Effector memory CD4-positive, alpha-beta T cell (primary cell): ENCODE measurements at regions not wholly inside any gene's neighbourhood (a gene's known extent, or its start where the extent isn't known, plus 50 kb on each side); places are given as distances from the start of the nearest gene placed in this dataset.

Experiments used
- DNase-seq, 3 donors: peaks; one replicate each; pipeline ENCODE4 v3.0.0-alpha.2; 2020
- H3K27ac ChIP-seq: 2 replicates; pipeline ENCODE4 v1.7.0; 2013; ENCODE audit warnings: mild to moderate bottlenecking, low read length, moderate library complexity; ENCODE audit not compliant: insufficient read depth, poor library complexity, severe bottlenecking
- H3K27me3 ChIP-seq: replicated peaks from 2 replicates; pipeline ENCODE4 v1.7.0; 2013; ENCODE audit warnings: mild to moderate bottlenecking, low read length; ENCODE audit not compliant: insufficient read depth, control insufficient read depth, poor library complexity, severe bottlenecking
- H3K36me3 ChIP-seq: 2 replicates; pipeline ENCODE4 v1.7.0; 2013; ENCODE audit warnings: mild to moderate bottlenecking, low read length, moderate library complexity; ENCODE audit not compliant: control insufficient read depth, insufficient read depth
- H3K4me1 ChIP-seq: 2 replicates; pipeline ENCODE4 v1.7.0; 2013; ENCODE audit warnings: low read length, mild to moderate bottlenecking; ENCODE audit not compliant: control insufficient read depth, insufficient read depth, poor library complexity, severe bottlenecking
- H3K4me3 ChIP-seq: 2 replicates; pipeline ENCODE4 v1.7.0; 2013; ENCODE audit warnings: low read length, low read depth, mild to moderate bottlenecking; ENCODE audit not compliant: insufficient read depth, poor library complexity, severe bottlenecking
- H3K9me3 ChIP-seq: 2 replicates; pipeline ENCODE4 v1.7.0; 2013; ENCODE audit warnings: mild to moderate bottlenecking, low read length, moderate library complexity; ENCODE audit not compliant: control insufficient read depth

DNA sequence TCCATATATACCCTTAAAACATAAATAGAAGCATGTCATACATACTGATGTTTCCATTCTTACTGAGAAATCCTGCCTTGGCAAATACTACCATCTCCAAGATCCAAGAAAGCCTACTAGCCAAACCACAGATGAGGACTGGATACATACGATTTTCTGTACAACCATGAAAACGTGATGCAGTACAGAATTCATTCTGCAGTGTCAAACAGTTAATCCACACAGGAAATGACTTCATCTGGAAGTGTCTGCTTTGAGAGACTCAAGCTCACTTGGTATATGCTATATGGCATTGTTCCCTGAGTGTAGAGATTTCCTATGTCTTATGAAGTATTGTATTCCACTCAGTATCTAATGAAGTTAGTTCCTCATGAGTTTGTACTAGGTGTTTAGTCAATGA, 94.3 kb downstream of the CT47B1 start:
- no peak for DNase-seq
- no peaks in the 10 kb centered on the region for H3K36me3 ChIP-seq
- H3K27ac ChIP-seq, result no peak overlapping the region
- no peaks in the 10 kb centered on the region for H3K27me3 ChIP-seq
- no peaks in the 10 kb centered on the region for H3K4me1 ChIP-seq
- H3K9me3 ChIP-seq, result no peaks in the 10 kb centered on the region
- H3K4me3 ChIP-seq, result no peak overlapping the region

DNA sequence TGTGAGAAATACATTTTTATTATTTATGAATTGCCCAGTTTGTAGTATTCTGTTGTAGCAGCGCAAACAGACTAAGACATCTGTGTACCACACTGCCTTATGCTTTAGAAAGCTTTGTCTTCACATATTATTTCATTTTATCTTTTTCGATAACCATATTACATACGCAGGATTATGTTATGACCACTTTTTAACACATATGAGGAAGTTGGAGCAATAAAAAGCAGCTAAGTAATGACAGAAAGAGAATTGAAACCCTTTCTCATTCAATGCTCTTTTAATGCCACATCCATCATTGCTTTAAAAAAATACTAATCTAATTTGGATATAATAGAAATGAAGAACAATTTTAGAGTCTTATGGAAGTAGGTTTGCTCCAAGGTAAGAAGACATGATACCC, 99.7 kb downstream of the CT47B1 start:
- no peaks in the 10 kb centered on the region for H3K36me3 ChIP-seq
- no peaks in the 10 kb centered on the region for H3K27me3 ChIP-seq
- no peak for DNase-seq
- H3K9me3 ChIP-seq, result no peaks in the 10 kb centered on the region
- H3K4me3 ChIP-seq, result no peak overlapping the region
- no peak overlapping the region for H3K27ac ChIP-seq
- H3K4me1 ChIP-seq, result no peaks in the 10 kb centered on the region

DNA sequence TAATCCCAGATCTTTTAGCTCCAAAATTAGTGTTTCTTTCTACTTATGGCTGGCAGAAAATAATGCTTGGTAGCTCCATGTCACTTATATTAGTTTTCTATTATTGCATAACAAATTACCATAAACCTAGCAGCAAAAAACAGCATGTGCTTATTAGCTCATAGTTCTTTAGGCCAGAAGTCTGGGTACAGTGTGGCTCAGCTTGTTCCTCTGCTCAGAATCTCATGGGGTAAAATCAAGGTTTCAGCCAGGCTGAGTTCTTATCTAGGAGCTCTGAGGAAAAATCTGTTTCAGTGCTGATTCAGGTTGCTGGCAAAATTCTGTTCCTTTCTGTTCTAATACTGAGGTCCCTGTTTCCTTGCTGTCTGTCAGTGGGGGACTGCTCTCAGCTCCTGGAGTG, 101.1 kb downstream of the CT47B1 start:
- Histone ChIP-seq H3K9me3 (no peaks in the 10 kb centered on the region), H3K27me3 (no peaks in the 10 kb centered on the region), H3K36me3 (no peaks in the 10 kb centered on the region), H3K27ac (no peak overlapping the region), H3K4me1 (no peaks in the 10 kb centered on the region), H3K4me3 (no peak overlapping the region)
- DNase-seq, result no peak

DNA sequence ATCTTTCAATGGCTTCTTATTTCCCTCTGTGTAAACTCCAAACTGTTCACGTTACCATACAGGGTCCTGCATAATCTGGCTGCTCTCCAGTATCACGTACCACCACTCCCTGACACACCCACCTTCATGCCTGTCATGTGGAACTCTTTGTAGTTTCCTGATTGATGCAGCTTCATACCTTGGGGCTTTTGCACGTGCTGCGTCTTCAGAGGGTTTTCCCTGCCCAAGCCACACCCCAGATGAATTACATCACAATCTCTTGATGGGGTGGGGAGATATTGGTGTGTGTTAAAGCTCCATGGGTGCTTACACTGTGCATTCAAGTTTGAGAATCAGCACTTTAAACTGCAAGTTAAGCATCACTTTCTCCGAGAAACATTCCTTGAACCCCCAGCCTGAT, 101.9 kb downstream of the CT47B1 start:
- no peak overlapping the region for H3K27ac ChIP-seq
- H3K36me3 ChIP-seq, result no peaks in the 10 kb centered on the region
- H3K9me3 ChIP-seq, result no peaks in the 10 kb centered on the region
- H3K27me3 ChIP-seq, result no peaks in the 10 kb centered on the region
- H3K4me1 ChIP-seq, result no peaks in the 10 kb centered on the region
- no peak overlapping the region for H3K4me3 ChIP-seq
- DNase-seq, result no peak

DNA sequence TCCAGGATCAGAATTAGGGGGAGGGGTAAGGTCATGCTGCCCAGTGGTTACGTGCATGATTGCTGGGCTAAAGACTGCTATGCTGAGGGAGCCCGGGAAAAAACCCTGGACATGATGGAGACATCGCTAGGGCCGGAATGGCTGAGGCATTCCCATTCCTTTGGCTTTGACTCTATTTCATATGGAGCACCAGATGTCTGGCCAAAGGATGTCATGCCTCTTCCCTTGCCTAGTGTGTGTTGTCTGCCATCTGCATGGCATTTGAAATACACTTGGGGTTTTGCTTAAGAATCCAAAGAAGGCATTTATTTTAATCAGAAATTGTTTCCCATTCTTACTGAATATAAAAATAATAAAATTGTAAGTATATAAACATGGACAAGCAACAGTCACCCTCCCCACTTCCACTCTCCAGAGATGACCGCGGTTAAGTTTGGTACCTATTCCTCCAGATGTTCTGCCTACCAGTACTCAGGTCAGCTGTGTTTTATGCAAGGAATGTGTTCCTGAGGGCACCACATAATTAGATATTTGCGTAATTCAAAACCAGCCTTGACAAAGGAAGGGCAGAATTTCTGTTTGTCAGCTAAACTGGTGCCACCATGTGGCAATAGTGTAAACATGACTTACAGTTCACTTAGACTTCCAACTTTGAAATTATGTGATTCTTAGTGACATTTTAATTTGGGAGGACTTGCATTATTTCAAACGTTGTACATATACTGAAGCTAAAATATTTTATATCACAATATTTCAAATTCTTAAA, 105.9 kb downstream of the CT47B1 start:
- no peak overlapping the region for H3K27ac ChIP-seq
- no peaks in the 10 kb centered on the region for H3K36me3 ChIP-seq
- H3K9me3 ChIP-seq, result no peaks in the 10 kb centered on the region
- no peaks in the 10 kb centered on the region for H3K4me1 ChIP-seq
- no peak overlapping the region for H3K4me3 ChIP-seq
- DNase-seq, result no peak
- H3K27me3 ChIP-seq, result no peaks in the 10 kb centered on the region

DNA sequence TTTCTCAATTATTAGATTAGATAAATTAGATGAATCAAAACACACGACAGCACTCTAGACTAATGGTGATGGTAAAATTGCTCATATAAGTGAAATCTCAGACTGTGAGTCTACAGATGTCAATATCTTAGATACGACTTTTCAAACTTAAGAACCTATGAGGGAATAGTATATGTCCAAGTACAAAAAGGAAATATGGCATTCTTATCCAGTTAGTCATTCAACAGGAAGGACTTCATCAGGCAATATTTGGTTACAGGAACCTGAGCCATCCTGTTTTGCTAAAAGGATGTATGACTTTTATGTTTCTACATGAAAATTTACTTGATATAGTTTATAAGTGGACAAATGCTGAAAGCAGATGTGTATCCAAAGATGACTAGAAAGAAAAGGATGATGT, 107.0 kb downstream of the CT47B1 start:
- Histone ChIP-seq H3K27me3 (no peaks in the 10 kb centered on the region), H3K9me3 (no peaks in the 10 kb centered on the region), H3K4me3 (no peak overlapping the region), H3K36me3 (no peaks in the 10 kb centered on the region), H3K4me1 (no peaks in the 10 kb centered on the region), H3K27ac (no peak overlapping the region)
- DNase-seq, result no peak

DNA sequence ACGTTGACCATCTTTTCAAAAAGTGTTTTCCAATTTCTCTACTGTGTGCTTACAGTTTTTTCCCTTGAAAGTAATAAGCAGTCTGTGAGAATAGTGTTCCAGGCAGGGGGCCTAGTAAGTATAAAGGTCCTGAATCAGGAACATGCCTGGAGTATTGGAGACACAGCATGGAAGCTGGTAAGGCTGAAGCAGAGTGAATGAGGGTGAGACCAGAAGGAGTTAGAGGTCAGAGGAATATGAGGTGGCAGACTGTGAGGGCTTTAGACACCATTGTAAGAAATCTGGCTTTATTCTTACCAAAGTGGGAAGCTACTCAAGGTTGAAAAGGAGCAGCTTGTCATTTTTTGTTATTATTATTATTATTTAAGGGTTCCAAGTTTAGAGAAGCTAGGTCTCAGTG, 107.4 kb downstream of the CT47B1 start:
- no peaks in the 10 kb centered on the region for H3K27me3 ChIP-seq
- no peaks in the 10 kb centered on the region for H3K36me3 ChIP-seq
- no peaks in the 10 kb centered on the region for H3K9me3 ChIP-seq
- DNase-seq, result no peak
- H3K4me3 ChIP-seq, result no peak overlapping the region
- no peaks in the 10 kb centered on the region for H3K4me1 ChIP-seq
- no peak overlapping the region for H3K27ac ChIP-seq

DNA sequence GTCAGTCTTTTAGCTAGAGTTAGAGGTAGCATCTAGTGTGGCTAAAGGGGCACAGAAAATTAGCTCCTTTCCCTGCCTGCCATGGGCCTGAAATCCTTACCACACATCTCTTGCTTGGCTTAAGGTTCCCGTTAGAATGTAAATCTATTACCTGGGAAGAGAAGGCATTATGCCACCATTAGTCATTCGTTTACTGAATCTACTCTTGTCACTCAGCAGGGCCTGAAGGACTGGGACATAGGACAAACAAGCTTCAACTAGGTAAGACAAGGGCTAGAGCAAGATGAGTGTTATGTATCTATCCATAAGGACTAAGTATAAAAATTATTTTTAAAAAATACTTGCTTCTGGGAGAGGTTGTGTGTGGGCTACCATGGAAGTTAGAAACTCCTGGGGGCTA, 112.4 kb downstream of the CT47B1 start:
- no peaks in the 10 kb centered on the region for H3K27me3 ChIP-seq
- H3K9me3 ChIP-seq, result no peaks in the 10 kb centered on the region
- DNase-seq, result no peak
- no peaks in the 10 kb centered on the region for H3K36me3 ChIP-seq
- no peaks in the 10 kb centered on the region for H3K4me1 ChIP-seq
- H3K27ac ChIP-seq, result no peak overlapping the region
- H3K4me3 ChIP-seq, result no peak overlapping the region

DNA sequence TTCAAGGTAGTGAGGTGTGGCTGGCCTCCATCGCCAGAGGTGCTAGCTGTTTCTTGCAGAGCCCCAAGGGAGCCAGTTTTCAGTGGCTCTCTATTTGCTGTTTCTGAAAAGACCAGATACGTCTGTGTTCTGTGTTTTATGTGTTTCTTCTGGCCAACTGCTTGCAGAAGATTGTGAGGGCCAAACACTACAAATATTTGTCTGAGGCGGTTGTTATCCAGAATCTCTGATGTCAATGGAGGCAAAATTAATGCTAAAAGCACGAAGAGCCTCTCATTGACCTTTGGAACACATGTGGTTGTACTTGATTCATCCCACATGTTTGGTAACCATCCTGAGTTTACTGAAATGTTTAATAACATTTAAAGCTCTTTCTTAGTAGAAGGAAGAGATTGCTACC, 113.9 kb downstream of the CT47B1 start:
- no peaks in the 10 kb centered on the region for H3K36me3 ChIP-seq
- DNase-seq, result no peak
- no peak overlapping the region for H3K4me3 ChIP-seq
- no peaks in the 10 kb centered on the region for H3K4me1 ChIP-seq
- H3K27ac ChIP-seq, result no peak overlapping the region
- no peaks in the 10 kb centered on the region for H3K27me3 ChIP-seq
- H3K9me3 ChIP-seq, result no peaks in the 10 kb centered on the region

DNA sequence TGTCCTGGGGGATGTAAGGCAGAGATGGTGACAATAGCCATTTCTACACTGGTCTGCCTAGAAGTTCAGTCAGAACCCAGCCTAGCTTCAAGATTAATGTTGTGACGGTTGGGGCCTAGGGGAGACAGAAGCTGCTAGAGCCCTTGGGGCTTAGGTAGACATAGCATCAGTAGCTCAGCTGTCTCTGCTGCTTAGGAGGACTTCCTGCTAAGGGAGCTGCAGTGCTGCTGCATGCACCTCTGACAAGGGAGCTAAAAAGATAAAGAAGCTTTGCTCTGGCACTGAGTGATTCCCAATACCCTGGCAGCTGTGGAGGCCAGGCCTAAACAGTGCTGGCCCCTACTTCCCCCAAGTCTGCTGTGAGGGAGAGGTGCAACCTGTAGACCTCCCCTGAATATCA, 116.0 kb downstream of the CT47B1 start:
- Histone ChIP-seq H3K4me3 (no peak overlapping the region), H3K27ac (no peak overlapping the region), H3K4me1 (no peaks in the 10 kb centered on the region), H3K36me3 (no peaks in the 10 kb centered on the region), H3K27me3 (no peaks in the 10 kb centered on the region), H3K9me3 (no peaks in the 10 kb centered on the region)
- DNase-seq, result no peak
